Liver (tissue), 8 donors: ENCODE measurements at regions not wholly inside any gene's neighbourhood (a gene's known extent, or its start where the extent isn't known, plus 50 kb on each side); places are given as distances from the start of the nearest gene placed in this dataset.

ENCODE experiments used
- DNase-seq: peaks from one replicate; pipeline ENCODE4 v3.0.0-alpha.2; 2017; ENCODE audit warnings: low spot score
- H3K27ac ChIP-seq, 2 donors: one replicate each; pipeline ENCODE4 v1.7.0; 2013; ENCODE audit warnings: inconsistent platforms in 2 of 2, low read length in 2 of 2, control low read depth in 1 of 2, low read depth in 1 of 2, mild to moderate bottlenecking in 1 of 2
- H3K27me3 ChIP-seq, 4 donors: one replicate each; pipeline versions ENCODE4 v1.6.1 to v1.7.0; 2013; ENCODE audit warnings: low read length in 3 of 4, inconsistent platforms in 1 of 4, mild to moderate bottlenecking in 1 of 4, moderate library complexity in 1 of 4; ENCODE audit not compliant: control insufficient read depth in 4 of 4, insufficient read depth in 4 of 4
- H3K36me3 ChIP-seq, 4 donors: one replicate each; pipeline versions ENCODE4 v1.6.1 to v1.7.0; 2013; ENCODE audit warnings: low read length in 3 of 4, mild to moderate bottlenecking in 3 of 4, low read depth in 1 of 4, moderate library complexity in 1 of 4; ENCODE audit not compliant: control insufficient read depth in 4 of 4, insufficient read depth in 3 of 4
- H3K4me1 ChIP-seq, 4 donors: one replicate each; pipeline versions ENCODE4 v1.6.1 to v1.7.0; 2013; ENCODE audit warnings: low read length in 3 of 4, mild to moderate bottlenecking in 3 of 4, moderate library complexity in 1 of 4; ENCODE audit not compliant: control insufficient read depth in 4 of 4, insufficient read depth in 4 of 4
- H3K4me3 ChIP-seq, 3 donors: one replicate each; pipeline versions ENCODE4 v1.6.1 to v1.7.0; 2013; ENCODE audit warnings: low read length in 3 of 3, control low read depth in 1 of 3, low read depth in 1 of 3, mild to moderate bottlenecking in 1 of 3
- H3K9ac ChIP-seq, 2 donors: one replicate each; pipeline ENCODE4 v1.7.0; 2013; ENCODE audit warnings: low read length in 2 of 2, mild to moderate bottlenecking in 2 of 2, moderate library complexity in 2 of 2, control low read depth in 1 of 2, low read depth in 1 of 2
- H3K9me3 ChIP-seq, 4 donors: one replicate each; pipeline versions ENCODE4 v1.6.1 to v1.7.0; 2013; ENCODE audit warnings: low read length in 3 of 4; ENCODE audit not compliant: control insufficient read depth in 4 of 4
- EGR1 ChIP-seq, 2 donors: IDR thresholded peaks; 2 replicates each; pipeline ENCODE4 v1.6.1; 2016 to 2018; ENCODE audit warnings: antibody characterized with exemption in 2 of 2, low read depth in 2 of 2
- FOXA1 ChIP-seq: IDR thresholded peaks from 2 replicates; pipeline ENCODE4 v1.6.1; 2016; ENCODE audit warnings: antibody characterized with exemption
- FOXA2 ChIP-seq: IDR thresholded peaks from 2 replicates; pipeline ENCODE4 v1.6.1; 2016; ENCODE audit warnings: antibody characterized with exemption
- GABPA ChIP-seq, 2 donors: IDR thresholded peaks in 1 of 2; conservative IDR thresholded peaks in 1 of 2; 2 replicates each; pipeline ENCODE4 v1.6.1; 2016; ENCODE audit warnings: antibody characterized with exemption in 2 of 2, mild to moderate bottlenecking in 1 of 2, moderate library complexity in 1 of 2
- HNF4A ChIP-seq, 2 donors: conservative IDR thresholded peaks; 2 replicates each; pipeline ENCODE4 v1.6.1; 2016; ENCODE audit warnings: antibody characterized with exemption in 2 of 2, mild to moderate bottlenecking in 2 of 2
- HNF4G ChIP-seq: IDR thresholded peaks from 2 replicates; pipeline ENCODE4 v1.6.1; 2016; ENCODE audit warnings: antibody characterized with exemption
- JUND ChIP-seq, 2 donors: IDR thresholded peaks; 2 replicates each; pipeline ENCODE4 v1.6.1; 2016; ENCODE audit warnings: antibody characterized with exemption in 2 of 2
- NR2F2 ChIP-seq: IDR thresholded peaks from 2 replicates; pipeline ENCODE4 v1.6.1; 2016; ENCODE audit warnings: antibody characterized with exemption
- RAD21 ChIP-seq, 2 donors: IDR thresholded peaks; 2 replicates each; pipeline ENCODE4 v1.6.1; 2016; ENCODE audit warnings: antibody characterized with exemption in 2 of 2, mild to moderate bottlenecking in 2 of 2
- SP1 ChIP-seq: IDR thresholded peaks from 2 replicates; pipeline ENCODE4 v1.6.1; 2018; ENCODE audit warnings: antibody characterized with exemption, mild to moderate bottlenecking
- TAF1 ChIP-seq: conservative IDR thresholded peaks from 2 replicates; pipeline ENCODE4 v1.6.1; 2016; ENCODE audit warnings: antibody characterized with exemption, mild to moderate bottlenecking
- YY1 ChIP-seq: IDR thresholded peaks from 2 replicates; pipeline ENCODE4 v1.6.1; 2016; ENCODE audit warnings: antibody characterized with exemption, mild to moderate bottlenecking
- WGBS: extraction: QIAGEN DNeasy Blood & Tissue Kit; methylation state at CpG from one replicate; pipeline ENCODE4 v1.1.7; 2013; 5-methylcytosine and 5-hydroxymethylcytosine counted together
- TF ChIP-seq, protein P1 (sequence below): fragments of 150-350 bp; IDR thresholded peaks from 2 replicates; pipeline ENCODE4 v1.5.1; 2017; ENCODE audit warnings: improper control_type of control experiment, low read depth, low read length; ENCODE audit not compliant: missing input control
- TF ChIP-seq, protein P2 (sequence below): IDR thresholded peaks from 2 replicates; pipeline ENCODE4 v1.6.1; 2016; ENCODE audit warnings: antibody characterized with exemption
- TF ChIP-seq, protein P3 (sequence below): IDR thresholded peaks from 2 replicates; pipeline ENCODE4 v1.6.1; 2016; ENCODE audit warnings: antibody characterized with exemption, mild to moderate bottlenecking
- TF ChIP-seq, protein P4 (sequence below): IDR thresholded peaks from 2 replicates; pipeline ENCODE4 v1.6.1; 2016; ENCODE audit warnings: antibody characterized with exemption
- donor health status: healthy.
- donor health status: healthy.
- donor health status: healthy.
- donor health status: healthy.
- donor health status: healthy.

DNA sequence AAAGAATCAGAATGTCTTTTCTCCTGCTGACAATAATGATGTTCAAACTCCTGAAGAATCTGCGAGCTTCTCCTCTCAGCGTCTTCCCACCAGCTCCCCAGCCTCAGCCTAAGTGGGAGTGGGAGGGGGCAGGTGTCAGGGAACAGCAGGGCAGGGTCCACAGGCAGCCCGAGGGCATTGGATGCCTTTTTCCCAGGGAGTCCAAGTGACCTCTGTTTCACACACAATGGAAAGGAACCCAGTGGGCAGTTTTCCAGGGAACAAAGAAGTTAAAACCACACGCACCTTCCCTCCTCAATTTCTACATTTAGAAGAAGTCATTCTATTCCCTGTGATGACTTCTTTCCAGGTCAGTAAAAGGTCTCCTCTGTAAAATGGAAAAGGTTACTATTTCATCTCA, 278.5 kb downstream of the PARM1 start (continued):
- TF ChIP-seq, protein P1, sequence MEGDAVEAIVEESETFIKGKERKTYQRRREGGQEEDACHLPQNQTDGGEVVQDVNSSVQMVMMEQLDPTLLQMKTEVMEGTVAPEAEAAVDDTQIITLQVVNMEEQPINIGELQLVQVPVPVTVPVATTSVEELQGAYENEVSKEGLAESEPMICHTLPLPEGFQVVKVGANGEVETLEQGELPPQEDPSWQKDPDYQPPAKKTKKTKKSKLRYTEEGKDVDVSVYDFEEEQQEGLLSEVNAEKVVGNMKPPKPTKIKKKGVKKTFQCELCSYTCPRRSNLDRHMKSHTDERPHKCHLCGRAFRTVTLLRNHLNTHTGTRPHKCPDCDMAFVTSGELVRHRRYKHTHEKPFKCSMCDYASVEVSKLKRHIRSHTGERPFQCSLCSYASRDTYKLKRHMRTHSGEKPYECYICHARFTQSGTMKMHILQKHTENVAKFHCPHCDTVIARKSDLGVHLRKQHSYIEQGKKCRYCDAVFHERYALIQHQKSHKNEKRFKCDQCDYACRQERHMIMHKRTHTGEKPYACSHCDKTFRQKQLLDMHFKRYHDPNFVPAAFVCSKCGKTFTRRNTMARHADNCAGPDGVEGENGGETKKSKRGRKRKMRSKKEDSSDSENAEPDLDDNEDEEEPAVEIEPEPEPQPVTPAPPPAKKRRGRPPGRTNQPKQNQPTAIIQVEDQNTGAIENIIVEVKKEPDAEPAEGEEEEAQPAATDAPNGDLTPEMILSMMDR, result no peak
- TF ChIP-seq, protein P2, sequence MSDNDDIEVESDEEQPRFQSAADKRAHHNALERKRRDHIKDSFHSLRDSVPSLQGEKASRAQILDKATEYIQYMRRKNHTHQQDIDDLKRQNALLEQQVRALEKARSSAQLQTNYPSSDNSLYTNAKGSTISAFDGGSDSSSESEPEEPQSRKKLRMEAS, result no peak
- TF ChIP-seq HNF4G (no peak), YY1 (no peak), EGR1 (IDR thresholded peaks at IDR 0.05; ENCODE audit: low read depth in 2 of 2) (no peak), RAD21 (IDR thresholded peaks at IDR 0.05) (no peak), FOXA2 (no peak), TAF1 (no peak), HNF4A (conservative IDR thresholded peaks at IDR 0.05) (no peak), SP1 (no peak)

DNA sequence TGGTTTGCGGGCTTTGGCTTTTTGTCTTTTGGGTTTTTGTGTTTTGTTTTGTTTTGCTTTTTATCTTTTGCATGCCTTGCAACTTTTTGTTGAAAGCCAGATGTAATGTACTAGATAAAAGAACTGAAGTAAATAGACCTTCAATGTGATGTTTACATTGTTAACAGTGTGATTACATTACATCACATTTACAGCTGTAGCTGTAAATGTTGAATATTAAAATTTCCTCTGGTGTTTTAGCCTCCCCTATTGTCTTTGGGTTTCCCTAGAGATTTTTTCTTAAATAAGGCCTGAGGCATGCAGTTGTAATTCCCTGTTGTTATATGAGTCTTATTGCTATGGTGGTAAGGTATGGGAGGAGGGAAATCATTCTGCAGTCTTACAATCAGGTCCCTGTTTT, 275.0 kb downstream of the PARM1 start:
- 84% methylated on average over 1 of the region's 1 CpG for WGBS
- no peak for TF ChIP-seq NR2F2

DNA sequence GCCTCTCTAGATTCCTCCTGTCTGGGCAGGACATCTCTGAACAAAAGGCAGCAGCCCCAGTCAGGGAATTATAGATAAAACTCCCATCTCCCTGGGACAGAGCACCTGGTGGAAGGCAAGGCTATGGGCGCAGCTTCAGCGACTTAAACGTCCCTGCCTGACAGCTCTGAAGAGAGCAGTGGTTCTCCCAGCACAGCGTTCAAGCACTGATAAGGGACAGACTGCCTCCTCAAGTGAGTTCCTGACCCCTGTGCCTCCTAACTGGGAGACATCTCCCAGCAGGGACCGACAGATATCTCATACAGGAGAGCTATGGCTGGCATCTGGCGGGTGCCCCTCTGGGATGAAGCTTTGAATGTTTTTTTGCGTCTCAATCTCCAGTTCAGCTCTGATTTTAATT, 262.2 kb downstream of the PARM1 start:
- no peaks in the 10 kb centered on the region for H3K27me3 ChIP-seq
- peaks cover 0 to 3% (median 0%) of the 10 kb centered on the region in 4 donors for H3K9me3 ChIP-seq
- no peak overlapping the region for H3K27ac ChIP-seq
- no peak overlapping the region for H3K9ac ChIP-seq
- 45% methylated on average over 7 of the region's 7 CpGs for WGBS
- TF ChIP-seq FOXA1, result no peak
- TF ChIP-seq, protein P1, result no peak
- DNase-seq, result no peak
- no peaks in the 10 kb centered on the region for H3K4me1 ChIP-seq
- H3K4me3 ChIP-seq, result no peak overlapping the region
- no peaks in the 10 kb centered on the region for H3K36me3 ChIP-seq

More for the DNA sequence above, 275.0 kb downstream of the PARM1 start:
- Histone ChIP-seq H3K36me3 (no peaks in the 10 kb centered on the region), H3K9ac (no peak overlapping the region), H3K27me3 (no peaks in the 10 kb centered on the region), H3K4me1 (no peaks in the 10 kb centered on the region), H3K27ac (no peak overlapping the region), H3K4me3 (no peak overlapping the region), H3K9me3 (peaks cover 0 to 2% (median 0%) of the 10 kb centered on the region in 4 donors)
- no peak for DNase-seq

DNA sequence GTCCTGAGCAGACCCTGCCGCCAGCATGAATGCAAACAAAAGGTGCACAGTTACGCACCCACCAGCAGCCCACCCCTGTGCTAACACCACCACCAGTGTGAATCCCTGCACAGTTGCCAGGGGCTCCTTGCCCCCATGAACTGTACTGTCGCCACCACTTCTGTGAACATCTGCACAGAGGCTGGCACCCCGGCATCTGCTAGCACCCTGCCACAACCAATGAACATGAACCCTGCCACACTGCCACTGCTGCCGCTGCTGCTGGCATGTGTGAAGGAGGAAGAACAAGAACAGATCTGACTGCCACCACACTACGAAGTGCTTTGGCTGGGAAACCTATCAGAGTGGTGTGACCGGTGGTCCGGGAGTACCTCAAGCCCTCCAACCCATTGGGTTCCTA, 261.3 kb downstream of the PARM1 start:
- Histone ChIP-seq H3K9me3 (peaks cover 0 to 3% (median 0%) of the 10 kb centered on the region in 4 donors), H3K27me3 (no peaks in the 10 kb centered on the region), H3K4me1 (no peaks in the 10 kb centered on the region), H3K36me3 (no peaks in the 10 kb centered on the region), H3K9ac (no peak overlapping the region), H3K4me3 (no peak overlapping the region), H3K27ac (no peak overlapping the region)
- DNase-seq, result no peak
- WGBS, result 90% methylated on average over 8 of the region's 8 CpGs
- no peak for TF ChIP-seq GABPA (IDR thresholded peaks at IDR 0.05 in 1 of 2, conservative IDR thresholded peaks at IDR 0.05 in 1 of 2)
- TF ChIP-seq JUND (IDR thresholded peaks at IDR 0.05), result no peak
- no peak for TF ChIP-seq HNF4A (conservative IDR thresholded peaks at IDR 0.05)
- TF ChIP-seq, protein P3, sequence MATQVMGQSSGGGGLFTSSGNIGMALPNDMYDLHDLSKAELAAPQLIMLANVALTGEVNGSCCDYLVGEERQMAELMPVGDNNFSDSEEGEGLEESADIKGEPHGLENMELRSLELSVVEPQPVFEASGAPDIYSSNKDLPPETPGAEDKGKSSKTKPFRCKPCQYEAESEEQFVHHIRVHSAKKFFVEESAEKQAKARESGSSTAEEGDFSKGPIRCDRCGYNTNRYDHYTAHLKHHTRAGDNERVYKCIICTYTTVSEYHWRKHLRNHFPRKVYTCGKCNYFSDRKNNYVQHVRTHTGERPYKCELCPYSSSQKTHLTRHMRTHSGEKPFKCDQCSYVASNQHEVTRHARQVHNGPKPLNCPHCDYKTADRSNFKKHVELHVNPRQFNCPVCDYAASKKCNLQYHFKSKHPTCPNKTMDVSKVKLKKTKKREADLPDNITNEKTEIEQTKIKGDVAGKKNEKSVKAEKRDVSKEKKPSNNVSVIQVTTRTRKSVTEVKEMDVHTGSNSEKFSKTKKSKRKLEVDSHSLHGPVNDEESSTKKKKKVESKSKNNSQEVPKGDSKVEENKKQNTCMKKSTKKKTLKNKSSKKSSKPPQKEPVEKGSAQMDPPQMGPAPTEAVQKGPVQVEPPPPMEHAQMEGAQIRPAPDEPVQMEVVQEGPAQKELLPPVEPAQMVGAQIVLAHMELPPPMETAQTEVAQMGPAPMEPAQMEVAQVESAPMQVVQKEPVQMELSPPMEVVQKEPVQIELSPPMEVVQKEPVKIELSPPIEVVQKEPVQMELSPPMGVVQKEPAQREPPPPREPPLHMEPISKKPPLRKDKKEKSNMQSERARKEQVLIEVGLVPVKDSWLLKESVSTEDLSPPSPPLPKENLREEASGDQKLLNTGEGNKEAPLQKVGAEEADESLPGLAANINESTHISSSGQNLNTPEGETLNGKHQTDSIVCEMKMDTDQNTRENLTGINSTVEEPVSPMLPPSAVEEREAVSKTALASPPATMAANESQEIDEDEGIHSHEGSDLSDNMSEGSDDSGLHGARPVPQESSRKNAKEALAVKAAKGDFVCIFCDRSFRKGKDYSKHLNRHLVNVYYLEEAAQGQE, result no peak
- no peak for TF ChIP-seq HNF4G
- TF ChIP-seq SP1, result no peak
- TF ChIP-seq, protein P2, result no peak
- TF ChIP-seq, protein P4, sequence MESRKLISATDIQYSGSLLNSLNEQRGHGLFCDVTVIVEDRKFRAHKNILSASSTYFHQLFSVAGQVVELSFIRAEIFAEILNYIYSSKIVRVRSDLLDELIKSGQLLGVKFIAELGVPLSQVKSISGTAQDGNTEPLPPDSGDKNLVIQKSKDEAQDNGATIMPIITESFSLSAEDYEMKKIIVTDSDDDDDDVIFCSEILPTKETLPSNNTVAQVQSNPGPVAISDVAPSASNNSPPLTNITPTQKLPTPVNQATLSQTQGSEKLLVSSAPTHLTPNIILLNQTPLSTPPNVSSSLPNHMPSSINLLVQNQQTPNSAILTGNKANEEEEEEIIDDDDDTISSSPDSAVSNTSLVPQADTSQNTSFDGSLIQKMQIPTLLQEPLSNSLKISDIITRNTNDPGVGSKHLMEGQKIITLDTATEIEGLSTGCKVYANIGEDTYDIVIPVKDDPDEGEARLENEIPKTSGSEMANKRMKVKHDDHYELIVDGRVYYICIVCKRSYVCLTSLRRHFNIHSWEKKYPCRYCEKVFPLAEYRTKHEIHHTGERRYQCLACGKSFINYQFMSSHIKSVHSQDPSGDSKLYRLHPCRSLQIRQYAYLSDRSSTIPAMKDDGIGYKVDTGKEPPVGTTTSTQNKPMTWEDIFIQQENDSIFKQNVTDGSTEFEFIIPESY, result no peak
- no peak for TF ChIP-seq NR2F2
- no peak for TF ChIP-seq YY1
- no peak for TF ChIP-seq FOXA1
